Skeletal muscle satellite cell (primary cell): ENCODE measurements at regions not wholly inside any gene's neighbourhood (a gene's known extent, or its start where the extent isn't known, plus 50 kb on each side); places are given as distances from the start of the nearest gene placed in this dataset.

Source experiments
- H3K27me3 ChIP-seq: 2 replicates; pipeline ENCODE4 v1.7.0; 2013; ENCODE audit warnings: low read length; ENCODE audit not compliant: control insufficient read depth, insufficient read depth
- H3K36me3 ChIP-seq: 2 replicates; pipeline ENCODE4 v1.7.0; 2013; ENCODE audit warnings: mild to moderate bottlenecking, control low read depth, low read length; ENCODE audit not compliant: insufficient read depth
- H3K4me1 ChIP-seq: 2 replicates; pipeline ENCODE4 v1.7.0; 2013; ENCODE audit warnings: low read length; ENCODE audit not compliant: control insufficient read depth, insufficient read depth
- H3K4me2 ChIP-seq: 2 replicates; pipeline ENCODE4 v1.7.0; 2013; ENCODE audit warnings: mild to moderate bottlenecking, low read length
- H3K4me3 ChIP-seq: 2 replicates; pipeline ENCODE4 v1.7.0; 2013; ENCODE audit warnings: low read length
- H3K9ac ChIP-seq: 2 replicates; pipeline ENCODE4 v1.7.0; 2013; ENCODE audit warnings: mild to moderate bottlenecking, low read depth, low read length, moderate library complexity
- H3K9me3 ChIP-seq: replicated peaks from 2 replicates; pipeline ENCODE4 v1.7.0; 2013; ENCODE audit warnings: mild to moderate bottlenecking, control low read depth, low read length

DNA sequence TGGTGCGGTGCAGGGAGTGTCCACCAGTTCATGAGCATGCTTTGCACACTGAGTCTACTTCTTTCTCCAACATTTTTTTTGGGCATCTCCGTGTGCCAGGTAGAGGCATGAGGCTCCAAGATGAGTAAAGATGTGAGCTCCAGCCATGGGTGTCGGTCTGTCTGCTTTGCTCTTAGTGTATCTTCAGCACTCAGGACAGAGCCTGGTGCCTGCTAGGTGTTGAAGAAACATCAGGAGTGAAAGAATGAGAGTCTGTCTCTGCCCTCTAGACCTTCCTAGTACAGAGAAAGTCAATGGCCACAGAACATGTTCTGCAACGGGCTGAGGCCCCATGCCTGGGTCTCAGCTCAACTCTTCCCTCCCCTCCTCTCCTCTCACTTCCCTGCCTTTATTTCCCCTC lies 486.5 kb downstream of the TBC1D22A start:
- no peak overlapping the region for H3K4me3 ChIP-seq
- no peaks in the 10 kb centered on the region for H3K4me1 ChIP-seq
- no peaks in the 10 kb centered on the region for H3K36me3 ChIP-seq
- no peak overlapping the region for H3K4me2 ChIP-seq
- no peak overlapping the region for H3K9ac ChIP-seq
- peaks cover 27% of the 10 kb centered on the region for H3K27me3 ChIP-seq
- no peaks in the 10 kb centered on the region for H3K9me3 ChIP-seq

DNA sequence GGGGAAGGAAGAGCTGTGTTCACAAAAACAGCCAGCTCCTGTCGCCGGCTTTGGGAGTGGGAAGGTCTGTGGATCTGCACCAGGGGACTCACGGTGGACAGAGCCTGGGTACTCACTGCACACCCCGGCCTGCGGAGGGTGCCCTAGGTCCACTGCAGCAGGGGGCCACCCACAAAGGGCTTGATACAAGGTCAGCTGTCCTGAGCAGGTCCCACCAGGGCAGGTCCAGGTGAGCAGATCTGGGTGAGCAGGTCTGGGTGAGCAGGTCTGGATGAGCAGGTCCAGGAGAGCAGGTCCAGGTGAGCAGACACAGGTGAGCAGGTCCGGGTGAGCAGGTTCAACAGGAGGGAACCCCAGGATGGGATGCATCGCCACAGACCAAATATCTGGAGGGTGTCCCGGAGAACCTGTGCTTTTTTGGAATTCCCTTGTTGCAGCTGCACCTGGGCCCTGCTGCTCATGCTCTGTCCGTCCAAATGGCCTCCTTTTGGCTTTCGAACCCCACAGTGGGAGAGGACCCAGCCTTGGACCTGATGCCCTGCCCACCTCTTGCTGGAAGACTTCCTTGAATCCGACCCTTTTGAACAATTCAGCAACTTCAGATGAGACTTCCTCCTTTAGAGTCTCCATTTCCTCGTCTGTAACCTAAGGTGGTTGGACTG lies 485.3 kb downstream of the TBC1D22A start:
- Histone ChIP-seq H3K4me2 (no peak overlapping the region), H3K4me1 (no peaks in the 10 kb centered on the region), H3K4me3 (no peak overlapping the region), H3K27me3 (peaks cover 27% of the 10 kb centered on the region), H3K9me3 (no peaks in the 10 kb centered on the region), H3K9ac (no peak overlapping the region), H3K36me3 (no peaks in the 10 kb centered on the region)

- no peak overlapping the region for H3K4me3 ChIP-seq
- no peaks in the 10 kb centered on the region for H3K9me3 ChIP-seq
- H3K4me2 ChIP-seq, result no peak overlapping the region
Observed at GRCh38 chr22:47245786-47246185, 483.3 kb downstream of the TBC1D22A start.

GRCh38 chr22:47245286-47245685 lies 482.8 kb downstream of the TBC1D22A start:
- Histone ChIP-seq H3K36me3 (no peaks in the 10 kb centered on the region), H3K4me1 (no peaks in the 10 kb centered on the region), H3K27me3 (peaks cover 40% of the 10 kb centered on the region), H3K9ac (no peak overlapping the region), H3K4me3 (no peak overlapping the region), H3K9me3 (no peaks in the 10 kb centered on the region), H3K4me2 (no peak overlapping the region)

More at GRCh38 chr22:47245786-47246185, 483.3 kb downstream of the TBC1D22A start:
- Histone ChIP-seq H3K27me3 (peaks cover 40% of the 10 kb centered on the region), H3K4me1 (no peaks in the 10 kb centered on the region), H3K36me3 (no peaks in the 10 kb centered on the region), H3K9ac (no peak overlapping the region)

- H3K4me3 ChIP-seq, result no peak overlapping the region
- H3K9me3 ChIP-seq, result no peaks in the 10 kb centered on the region
- H3K36me3 ChIP-seq, result no peaks in the 10 kb centered on the region
- H3K4me1 ChIP-seq, result no peaks in the 10 kb centered on the region
- no peak overlapping the region for H3K4me2 ChIP-seq
- H3K9ac ChIP-seq, result no peak overlapping the region
- peaks cover 24% of the 10 kb centered on the region for H3K27me3 ChIP-seq
Observed at GRCh38 chr22:47240116-47240515, 477.7 kb downstream of the TBC1D22A start.

- Histone ChIP-seq H3K9me3 (no peaks in the 10 kb centered on the region), H3K9ac (no peak overlapping the region), H3K4me1 (no peaks in the 10 kb centered on the region), H3K36me3 (no peaks in the 10 kb centered on the region), H3K4me2 (no peak overlapping the region), H3K4me3 (no peak overlapping the region), H3K27me3 (peaks cover 24% of the 10 kb centered on the region)
Observed at GRCh38 chr22:47239474-47239860, 477.0 kb downstream of the TBC1D22A start.

GRCh38 chr22:47238690-47239473 lies 476.4 kb downstream of the TBC1D22A start:
- Histone ChIP-seq H3K9me3 (no peaks in the 10 kb centered on the region), H3K9ac (no peak overlapping the region), H3K4me2 (no peak overlapping the region), H3K4me3 (no peak overlapping the region), H3K27me3 (peaks cover 24% of the 10 kb centered on the region), H3K36me3 (no peaks in the 10 kb centered on the region), H3K4me1 (no peaks in the 10 kb centered on the region)

DNA sequence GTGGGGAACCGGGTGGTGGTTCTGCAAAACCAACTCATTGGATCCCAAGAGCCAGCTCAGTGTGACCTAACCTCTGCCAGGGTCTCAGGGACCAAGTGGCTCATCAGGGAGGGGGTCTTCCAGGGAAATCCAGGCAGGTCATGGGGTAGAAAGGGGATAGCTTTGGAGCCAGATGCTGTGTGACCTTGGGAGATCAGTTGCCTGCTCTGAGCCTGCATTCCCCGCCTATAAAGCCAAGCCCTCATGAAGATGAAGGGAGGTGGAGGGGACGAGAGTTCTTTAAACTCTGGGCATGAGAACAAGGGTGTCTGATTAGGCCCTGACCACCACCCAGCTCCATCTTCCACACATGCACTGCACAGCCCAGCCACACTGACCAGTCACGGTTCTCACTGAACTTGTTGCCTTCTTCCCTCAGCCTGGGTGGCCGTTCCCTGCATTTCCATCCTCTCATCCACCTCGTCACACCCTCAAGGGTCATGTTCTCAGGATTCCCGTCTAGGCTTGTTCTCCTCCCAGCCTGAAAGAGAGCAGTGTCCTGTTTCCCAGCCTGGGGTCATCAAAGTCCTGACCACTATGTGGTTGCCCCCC lies 475.5 kb downstream of the TBC1D22A start:
- Histone ChIP-seq H3K36me3 (no peaks in the 10 kb centered on the region), H3K4me3 (no peak overlapping the region), H3K27me3 (peaks cover 24% of the 10 kb centered on the region), H3K9me3 (no peaks in the 10 kb centered on the region), H3K4me1 (no peaks in the 10 kb centered on the region), H3K4me2 (no peak overlapping the region), H3K9ac (no peak overlapping the region)

- H3K36me3 ChIP-seq, result no peaks in the 10 kb centered on the region
- H3K9ac ChIP-seq, result no peak overlapping the region
- H3K27me3 ChIP-seq, result peaks cover 18% of the 10 kb centered on the region
- H3K4me2 ChIP-seq, result no peak overlapping the region
- H3K4me1 ChIP-seq, result no peaks in the 10 kb centered on the region
- H3K9me3 ChIP-seq, result no peaks in the 10 kb centered on the region
- no peak overlapping the region for H3K4me3 ChIP-seq
Observed at GRCh38 chr22:47236718-47237117, 474.3 kb downstream of the TBC1D22A start.

GRCh38 chr22:47236161-47236560 lies 473.7 kb downstream of the TBC1D22A start:
- no peak overlapping the region for H3K4me2 ChIP-seq
- no peak overlapping the region for H3K9ac ChIP-seq
- H3K4me3 ChIP-seq, result no peak overlapping the region
- H3K9me3 ChIP-seq, result no peaks in the 10 kb centered on the region
- no peaks in the 10 kb centered on the region for H3K4me1 ChIP-seq
- peaks cover 12% of the 10 kb centered on the region for H3K27me3 ChIP-seq
- H3K36me3 ChIP-seq, result no peaks in the 10 kb centered on the region

DNA sequence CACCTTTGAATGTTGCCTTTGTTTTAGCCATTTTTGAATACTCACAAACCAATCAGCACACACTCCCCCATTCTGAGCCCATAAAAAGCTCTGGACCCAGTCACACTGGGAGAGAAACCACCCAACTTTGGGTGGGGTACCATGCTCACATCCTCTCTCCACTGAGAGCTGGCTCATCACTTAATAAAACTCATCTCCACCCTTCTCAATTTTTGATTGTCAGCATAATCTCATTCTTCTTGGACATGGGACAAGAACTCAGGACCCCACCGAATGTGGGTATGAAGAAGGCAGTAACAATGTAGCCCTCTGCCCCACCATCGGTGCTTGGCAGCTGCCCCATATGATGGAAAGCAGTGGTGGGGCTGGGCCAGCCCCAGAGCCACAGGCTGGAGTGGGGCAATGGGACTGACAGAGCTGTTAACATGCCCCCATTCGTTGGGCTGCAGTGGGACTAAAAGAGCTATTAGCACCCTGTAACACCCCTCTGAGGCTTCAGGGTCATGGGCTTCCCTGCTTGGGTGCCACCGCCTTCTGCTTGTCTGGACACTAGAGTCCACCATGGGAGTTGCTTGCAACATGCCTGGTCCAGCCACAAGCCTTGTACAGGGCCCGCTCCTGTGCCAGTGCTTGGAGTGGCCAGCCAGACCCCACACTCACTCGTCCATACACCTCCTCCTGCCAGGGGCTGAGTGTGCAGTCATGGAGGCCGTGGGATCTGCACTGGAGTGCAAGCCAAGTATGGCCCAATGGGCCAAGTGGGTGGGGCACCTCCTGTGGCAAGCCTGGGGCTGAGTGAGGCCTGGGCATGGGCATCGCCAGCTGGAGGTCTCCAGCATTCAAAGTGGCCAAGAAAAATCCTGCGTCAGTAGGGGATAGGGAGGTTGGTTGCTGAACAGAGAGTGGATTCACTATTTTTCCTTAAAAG lies 471.1 kb downstream of the TBC1D22A start:
- H3K4me1 ChIP-seq, result no peaks in the 10 kb centered on the region
- H3K9me3 ChIP-seq, result no peaks in the 10 kb centered on the region
- H3K4me3 ChIP-seq, result no peak overlapping the region
- no peaks in the 10 kb centered on the region for H3K36me3 ChIP-seq
- H3K27me3 ChIP-seq, result peaks cover 4% of the 10 kb centered on the region
- no peak overlapping the region for H3K4me2 ChIP-seq
- no peak overlapping the region for H3K9ac ChIP-seq
